ENCODE measurements at regions not wholly inside any gene's neighbourhood (a gene's known extent, or its start where the extent isn't known, plus 50 kb on each side); places are given as distances from the start of the nearest gene placed in this dataset.
"Not testable (repeated sequence)": the region's sequence is repeated elsewhere in the genome, so short reads cannot be mapped to it uniquely, and the experiment has no call there.

DNA sequence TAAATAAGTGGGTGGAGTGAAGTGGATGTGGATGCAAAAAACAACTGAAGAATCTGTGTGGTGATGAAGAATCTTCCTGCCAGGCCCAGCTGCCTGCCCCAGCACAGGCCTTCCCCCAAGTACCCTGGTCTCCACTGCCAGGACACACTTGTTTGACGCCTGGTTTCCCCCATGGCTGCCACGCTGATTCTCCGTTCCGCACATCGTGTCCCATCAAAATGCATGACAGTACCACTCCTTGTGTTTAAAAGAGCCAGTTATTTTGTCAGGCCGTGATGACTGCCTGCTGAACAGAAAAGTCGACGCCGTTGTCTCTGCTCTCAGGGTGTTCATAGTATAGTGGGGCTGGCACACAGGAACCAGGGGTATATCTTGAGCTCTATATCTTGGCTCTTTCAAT is 50.3 kb upstream of the KYNU start:
- no peak for DNase-seq (ENCODE audit: low read depth, low spot score)

DNA sequence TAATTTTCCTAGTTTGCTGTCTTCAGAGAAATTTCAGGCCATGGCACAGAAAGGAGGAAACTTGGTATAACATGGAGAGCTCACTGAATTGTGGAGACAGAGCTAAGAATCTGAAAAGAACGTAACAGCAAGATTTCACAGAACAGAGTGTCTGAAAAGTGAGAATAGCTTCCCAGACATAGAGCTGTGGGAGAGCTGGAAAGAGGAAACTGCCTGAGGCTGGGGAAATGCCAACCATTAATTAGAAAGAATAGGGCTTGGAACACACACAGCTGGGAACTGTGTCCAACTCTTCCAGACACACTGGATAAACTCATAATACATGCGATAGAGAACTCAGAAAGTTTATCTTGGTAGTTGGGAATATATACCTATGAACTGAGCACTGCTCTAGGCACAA is 51.6 kb upstream of the KYNU start:
- DNase-seq (ENCODE audit: low read depth, low spot score), result peak; percentile 26

DNA sequence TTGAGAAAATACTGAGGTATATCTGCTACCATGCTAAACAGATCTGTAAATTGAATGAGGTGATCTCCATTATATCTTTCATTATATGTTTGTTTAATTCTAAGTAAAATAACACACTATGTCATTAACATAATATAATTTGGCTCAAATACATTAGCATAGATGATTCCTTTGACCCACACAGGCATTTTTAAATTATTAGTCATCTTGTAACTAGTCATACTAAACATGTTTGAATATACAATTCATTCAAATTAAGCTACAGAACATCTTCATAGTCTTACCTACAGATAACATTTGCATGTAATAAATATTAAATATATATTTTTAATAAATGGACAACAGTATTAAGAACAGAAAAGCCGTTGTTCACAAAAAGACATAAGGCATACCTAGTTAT is 52.7 kb upstream of the KYNU start:
- no peak for DNase-seq (ENCODE audit: low read depth, low spot score)

DNA sequence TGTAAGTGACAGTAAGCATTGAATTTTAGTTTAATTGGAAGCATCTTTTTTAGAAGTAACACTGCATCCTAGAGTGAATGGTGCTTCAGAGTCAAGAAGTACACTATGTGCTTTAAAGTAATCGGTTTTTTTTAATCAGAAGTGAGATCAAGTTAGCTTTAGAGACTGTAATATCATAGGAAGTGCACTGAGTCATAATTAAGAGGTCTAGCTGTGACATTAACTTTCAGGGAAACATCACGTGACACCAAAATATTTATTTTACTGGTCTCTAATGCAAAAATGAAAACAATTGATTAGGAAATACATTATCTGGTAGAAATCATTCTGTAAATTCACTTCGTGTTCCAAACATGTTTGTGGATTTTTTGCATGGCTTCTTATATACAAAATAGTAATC is 55.3 kb upstream of the KYNU start:
- DNase-seq (ENCODE audit: low read depth, low spot score), result no peak

DNA sequence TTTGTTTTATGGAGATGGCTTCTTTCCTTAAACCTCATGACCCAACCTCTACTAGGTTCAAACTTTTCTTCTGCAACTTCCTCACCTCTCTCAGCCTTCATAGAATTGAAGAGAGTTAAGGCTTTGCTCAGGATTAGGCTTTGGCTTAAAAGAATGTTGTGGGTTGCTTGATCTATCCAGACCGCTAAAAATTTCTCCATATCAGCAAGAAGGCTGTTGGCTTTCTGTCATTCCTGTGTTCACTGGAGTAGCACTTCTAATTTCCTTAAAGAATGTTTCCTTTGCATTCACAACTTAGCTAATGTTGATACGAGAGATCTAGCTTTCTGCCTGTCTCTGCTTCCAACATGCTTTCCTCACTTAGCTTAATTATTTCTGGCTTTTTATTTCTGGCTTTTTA is 58.1 kb upstream of the KYNU start:
- no peak for DNase-seq (ENCODE audit: low read depth, low spot score)

DNA sequence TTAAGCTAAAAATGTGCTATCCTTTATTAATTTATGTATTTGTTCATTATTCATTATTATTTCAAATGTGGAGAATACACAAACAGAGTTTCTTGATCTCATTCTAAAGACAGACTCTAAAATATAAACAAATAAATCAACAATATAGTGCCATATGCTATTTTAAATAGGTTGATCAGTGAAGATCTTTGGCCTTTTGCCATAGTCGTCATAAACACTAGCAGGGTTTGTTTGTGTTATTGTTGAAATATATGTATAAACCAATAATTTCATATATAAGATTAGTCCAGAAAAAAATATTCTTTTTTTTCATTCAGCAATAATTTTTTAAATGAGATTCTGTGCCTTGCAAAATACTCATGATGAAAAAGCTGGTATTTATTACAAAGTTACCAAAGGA is 62.1 kb upstream of the KYNU start:
- no peak for DNase-seq (ENCODE audit: low read depth, low spot score)

DNA sequence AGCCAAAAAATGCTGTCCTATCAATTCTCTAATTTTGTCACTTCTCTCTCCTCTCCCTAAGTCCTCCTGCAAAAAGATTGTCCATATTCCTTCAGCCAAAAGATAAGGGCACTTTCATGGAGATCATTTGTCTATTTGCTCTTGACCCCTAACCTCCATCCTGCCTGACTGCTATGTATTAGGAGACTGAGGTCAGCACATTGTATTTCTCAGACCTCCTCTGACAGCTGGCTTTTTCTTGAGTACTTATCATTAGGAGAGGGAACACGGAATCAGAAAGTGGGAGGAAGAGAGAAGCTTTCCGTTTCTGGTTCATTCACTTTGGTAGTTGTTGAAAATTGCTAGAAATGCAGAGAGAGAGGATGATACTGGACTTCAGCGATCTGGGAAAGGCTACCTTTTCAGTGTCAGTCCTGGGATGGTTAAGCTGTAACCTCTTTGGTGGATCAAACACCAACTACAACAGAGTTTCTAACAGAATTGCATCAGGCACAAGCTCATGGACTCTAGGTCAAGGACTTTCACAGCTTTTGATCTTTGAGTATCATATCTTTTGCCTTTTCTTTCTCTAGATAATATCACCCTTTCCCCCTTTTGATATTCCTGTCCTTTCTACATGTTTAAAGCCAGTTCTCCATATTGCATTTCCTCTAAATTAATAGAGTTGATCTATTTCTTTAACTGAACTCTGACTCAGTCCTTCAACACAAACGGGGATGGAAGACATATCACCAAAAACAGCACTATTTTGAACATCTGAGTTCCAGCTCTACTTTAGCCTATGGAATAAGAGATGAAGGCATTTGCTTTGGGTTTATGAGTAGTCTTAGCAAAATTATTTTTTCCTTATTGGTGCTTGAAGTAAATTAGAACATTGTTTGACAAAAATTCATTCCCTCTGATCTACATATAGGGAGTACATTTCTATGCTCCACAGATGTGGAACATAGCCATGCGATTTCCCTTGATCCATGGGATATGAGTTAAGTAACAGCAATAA is 63.3 kb upstream of the KYNU start:
- DNase-seq (ENCODE audit: low read depth, low spot score), result no peak

DNA sequence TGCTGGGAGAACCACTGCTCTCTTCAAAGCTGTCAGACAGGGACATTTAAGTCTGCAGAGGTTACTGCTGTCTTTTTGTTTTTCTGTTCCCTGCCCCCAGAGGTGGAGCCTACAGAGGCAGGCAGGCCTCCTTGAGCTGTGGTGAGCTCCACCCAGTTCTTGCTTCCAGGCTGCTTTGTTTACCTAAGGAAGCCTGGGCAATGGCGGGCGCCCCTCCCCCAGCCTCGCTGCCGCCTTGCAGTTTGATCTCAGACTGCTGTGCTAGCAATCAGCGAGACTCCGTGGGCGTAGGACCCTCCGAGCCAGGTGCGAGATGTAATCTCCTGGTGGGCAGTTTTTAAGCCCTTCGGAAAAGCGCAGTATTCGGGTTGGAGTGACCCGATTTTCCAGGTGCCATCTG is 65.8 kb upstream of the KYNU start:
- not testable (repeated sequence) for DNase-seq (ENCODE audit: low read depth, low spot score)

DNA sequence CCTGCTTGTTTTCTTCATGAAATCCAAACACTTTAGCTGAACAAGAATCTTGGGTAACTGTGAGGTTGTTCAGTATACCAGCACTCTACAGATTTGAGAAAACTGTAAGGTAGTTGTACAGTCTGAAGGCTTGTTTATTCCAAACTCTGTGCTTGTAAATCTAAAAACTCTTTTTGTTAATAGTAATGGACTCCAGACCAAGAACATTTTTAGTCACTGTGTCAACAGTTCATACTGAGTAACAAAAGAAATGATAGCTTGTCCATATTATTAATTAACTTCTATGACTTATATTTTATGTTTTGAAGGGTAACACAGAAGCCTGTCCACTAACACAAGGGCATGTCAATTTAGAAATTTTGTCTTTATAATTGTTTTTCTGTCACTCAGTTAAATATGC is 72.2 kb upstream of the KYNU start:
- no peak for DNase-seq (ENCODE audit: low read depth, low spot score)

DNA sequence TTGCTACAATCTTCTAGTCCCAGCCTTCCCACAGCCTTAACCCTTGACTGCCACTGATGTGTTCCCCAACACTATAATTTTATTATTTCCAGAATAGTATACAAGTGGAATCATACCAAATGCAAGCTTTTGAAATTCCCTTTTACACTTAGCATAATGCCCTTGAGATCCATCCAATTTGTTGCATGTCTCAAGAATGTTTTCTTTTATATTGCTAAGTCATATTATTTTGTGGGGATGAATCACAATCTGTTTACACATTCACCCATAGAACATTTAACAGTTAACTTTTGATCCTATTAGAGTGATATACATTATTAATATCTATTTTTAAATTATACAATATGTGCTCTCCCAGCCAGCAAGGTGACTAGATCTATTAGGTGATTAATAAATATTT is 74.3 kb upstream of the KYNU start:
- DNase-seq (ENCODE audit: low read depth, low spot score), result no peak

DNA sequence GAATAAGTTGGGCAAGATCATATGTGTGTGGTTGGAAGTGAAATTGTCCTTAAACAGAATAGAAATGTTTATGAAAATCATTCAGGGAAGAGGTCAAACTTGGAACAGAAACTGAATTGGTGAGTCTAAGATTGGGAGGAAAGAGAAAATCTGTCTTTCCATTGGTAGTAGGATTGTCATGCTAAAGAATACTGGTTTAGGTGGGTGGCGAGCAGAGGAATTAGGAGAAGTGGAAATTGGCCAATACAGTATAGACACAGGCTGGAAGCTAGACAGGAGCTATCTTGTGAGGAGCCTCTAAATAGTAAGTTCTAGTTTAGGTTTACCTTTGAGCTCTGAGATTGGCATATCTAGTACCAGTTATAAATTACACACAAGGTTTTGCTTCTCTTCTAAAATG is 80.9 kb upstream of the KYNU start:
- no peak for DNase-seq (ENCODE audit: low read depth, low spot score)

DNA sequence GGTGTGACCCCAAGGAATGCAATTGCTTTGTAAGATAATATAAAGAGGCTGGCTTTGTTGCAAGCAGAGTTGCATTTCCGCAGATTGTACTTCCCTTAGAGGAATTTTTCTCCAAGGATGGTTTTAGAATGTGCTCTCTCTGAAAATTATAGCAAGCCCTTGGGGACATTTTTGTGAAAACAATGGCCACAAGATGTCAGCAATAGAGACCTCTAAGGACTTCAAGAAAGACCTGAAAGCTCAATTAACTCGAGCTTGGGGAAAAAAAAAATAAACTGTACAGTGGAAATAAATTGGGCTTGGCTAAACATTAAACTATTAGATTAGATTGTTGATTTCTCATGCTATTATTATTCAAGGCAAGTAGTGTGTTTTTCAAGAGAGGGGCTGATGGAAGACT is 81.3 kb upstream of the KYNU start:
- no peak for DNase-seq (ENCODE audit: low read depth, low spot score)

DNA sequence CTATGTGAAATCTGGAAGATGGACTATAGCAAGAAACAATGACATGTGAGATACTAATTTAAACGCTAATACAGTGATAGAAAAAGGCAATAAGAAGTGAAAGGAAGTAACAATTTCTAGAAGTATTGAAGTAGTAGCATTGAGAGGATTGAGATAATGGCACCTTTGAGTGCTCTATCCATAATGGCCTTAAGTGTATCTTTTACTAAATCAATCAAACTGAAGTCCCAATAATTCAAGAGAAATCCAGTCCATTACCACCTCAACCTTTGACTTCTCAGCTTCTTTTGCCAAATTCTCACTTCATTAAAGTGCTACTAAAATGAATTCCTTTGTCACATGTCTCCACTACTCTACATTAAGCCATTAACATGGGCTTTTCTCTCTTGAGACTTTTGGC is 82.6 kb upstream of the KYNU start:
- DNase-seq (ENCODE audit: low read depth, low spot score), result no peak

DNA sequence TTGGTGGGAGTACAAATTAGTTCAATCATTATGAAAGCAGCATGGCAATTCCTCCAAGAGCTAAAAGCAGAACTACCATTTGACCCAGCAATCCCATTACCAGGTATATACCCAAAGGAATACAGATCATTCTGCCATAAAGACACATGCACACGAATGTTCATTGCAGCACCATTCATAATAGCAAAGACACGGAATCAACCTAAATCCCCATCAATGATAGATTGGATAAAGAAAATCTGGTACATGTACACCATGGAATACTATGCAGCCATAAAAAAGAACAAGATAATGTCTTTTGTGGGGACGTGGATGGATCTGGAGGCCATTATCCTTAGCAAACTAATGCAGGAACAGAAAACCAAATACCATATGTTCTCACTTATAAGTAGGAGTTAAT is 85.1 kb upstream of the KYNU start:
- not testable (repeated sequence) for DNase-seq (ENCODE audit: low read depth, low spot score)

DNA sequence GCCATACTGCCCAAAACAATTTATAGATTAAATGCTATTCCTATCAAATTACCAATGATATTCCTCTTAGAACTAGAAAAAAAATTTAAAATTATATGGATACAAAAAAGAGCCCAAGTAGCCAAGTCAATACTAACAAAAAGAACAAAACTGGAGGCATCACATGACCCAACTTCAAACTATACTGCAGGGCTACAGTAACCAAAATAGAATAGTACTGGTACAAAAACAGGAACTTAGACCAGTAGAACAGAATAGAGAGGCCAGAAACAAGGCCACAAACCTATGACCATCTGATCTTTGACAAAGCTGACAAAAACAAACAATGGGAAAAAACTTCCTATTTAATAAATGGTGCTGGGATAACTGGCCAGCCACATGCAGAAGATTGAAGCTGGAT is 86.1 kb upstream of the KYNU start:
- no peak for DNase-seq (ENCODE audit: low read depth, low spot score)

DNA sequence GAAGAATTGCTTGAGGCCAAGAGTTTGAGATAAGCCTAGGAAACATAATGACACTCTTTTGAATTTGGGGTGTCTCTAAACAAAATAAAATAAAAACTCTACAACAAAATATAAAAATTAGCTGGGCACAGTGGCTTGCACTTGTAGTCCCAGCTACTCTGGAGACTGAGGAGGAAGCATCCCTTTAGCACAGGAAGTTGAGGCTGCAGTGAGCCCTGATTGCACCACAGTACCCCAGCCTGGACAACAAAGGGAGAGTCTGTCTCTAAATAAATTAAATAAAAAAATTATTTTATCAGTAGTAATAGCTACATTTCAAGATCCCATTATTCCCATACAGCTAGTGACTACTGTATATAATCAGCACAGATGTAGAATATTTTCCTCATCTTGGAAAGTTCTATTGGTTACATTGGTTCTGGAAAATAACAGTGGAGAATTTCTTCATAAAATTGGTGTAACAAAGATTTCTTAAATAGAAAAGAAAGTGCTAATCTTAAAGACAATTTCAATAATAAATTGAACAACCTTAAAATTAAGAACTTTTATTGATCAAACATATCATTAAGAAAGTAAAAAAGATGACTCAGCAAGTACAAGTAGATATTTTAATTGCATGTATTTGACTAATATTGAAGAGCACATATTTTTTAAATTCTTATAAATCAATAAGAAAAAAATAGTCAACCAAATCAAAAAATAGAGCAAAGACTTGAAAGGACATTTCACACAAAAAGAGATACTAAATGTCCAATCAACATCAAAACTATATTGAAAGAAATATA is 90.4 kb upstream of the KYNU start:
- DNase-seq (ENCODE audit: low read depth, low spot score), result no peak

DNA sequence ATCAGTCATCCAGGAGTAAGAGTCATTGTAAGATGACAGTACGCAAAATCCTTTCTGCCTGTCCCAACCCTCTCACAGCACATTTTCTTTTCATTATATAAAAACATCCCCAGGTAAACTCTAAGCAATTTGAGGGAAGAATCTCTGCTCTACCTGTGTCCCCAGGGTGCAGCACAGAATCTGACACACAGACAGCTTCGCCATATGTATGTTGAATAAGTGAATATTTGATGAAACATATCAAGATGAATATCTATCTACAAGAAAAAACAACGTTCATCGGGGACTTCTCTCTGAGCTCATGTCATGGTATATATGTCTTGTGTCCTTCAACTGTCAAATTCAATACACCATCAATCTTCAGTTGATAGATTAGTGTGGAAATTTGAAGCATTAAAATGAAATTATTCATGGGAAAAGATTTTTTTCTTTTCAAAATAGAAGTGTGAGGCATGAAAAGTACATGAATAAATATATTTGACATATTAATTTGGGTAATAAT is 94.5 kb upstream of the KYNU start:
- no peak for DNase-seq (ENCODE audit: low read depth, low spot score)

DNA sequence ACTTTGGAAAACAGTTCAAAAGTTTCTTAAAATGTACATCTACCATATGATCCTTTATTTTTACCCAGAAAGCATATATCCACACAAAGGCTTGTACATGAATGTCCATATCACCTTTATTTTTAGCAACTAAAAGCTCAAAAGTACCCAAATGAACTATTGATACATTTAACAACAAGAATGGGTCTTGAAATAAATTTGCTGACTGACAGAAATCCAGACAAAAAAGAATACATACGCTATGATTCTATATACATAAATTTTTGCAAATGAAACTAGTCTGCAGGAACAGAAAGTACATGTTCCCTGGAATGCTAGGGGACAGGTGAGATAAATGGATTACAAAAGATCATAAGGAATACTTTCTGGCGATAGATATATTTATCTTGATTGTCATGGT is 96.3 kb upstream of the KYNU start:
- DNase-seq (ENCODE audit: low read depth, low spot score), result no peak

DNA sequence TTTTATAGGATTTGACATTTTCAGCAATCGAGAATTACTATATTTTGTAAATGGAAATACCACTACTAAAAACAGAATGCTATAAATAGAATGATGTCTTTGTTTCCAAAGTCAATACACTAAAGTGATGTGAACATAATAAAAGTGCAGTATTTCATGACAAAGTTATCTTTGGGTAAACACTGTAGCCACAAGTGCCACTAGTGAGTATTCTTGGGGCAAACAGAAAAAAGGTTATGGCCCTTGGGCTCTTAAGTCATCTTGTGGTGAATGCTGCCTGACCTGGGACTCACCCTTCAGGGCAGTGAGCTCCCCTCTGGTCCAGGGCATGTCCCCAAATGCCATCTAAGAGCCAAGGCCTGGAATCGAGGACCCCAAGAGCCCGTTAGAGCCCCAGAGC is 99.2 kb upstream of the KYNU start:
- DNase-seq (ENCODE audit: low read depth, low spot score), result no peak

DNA sequence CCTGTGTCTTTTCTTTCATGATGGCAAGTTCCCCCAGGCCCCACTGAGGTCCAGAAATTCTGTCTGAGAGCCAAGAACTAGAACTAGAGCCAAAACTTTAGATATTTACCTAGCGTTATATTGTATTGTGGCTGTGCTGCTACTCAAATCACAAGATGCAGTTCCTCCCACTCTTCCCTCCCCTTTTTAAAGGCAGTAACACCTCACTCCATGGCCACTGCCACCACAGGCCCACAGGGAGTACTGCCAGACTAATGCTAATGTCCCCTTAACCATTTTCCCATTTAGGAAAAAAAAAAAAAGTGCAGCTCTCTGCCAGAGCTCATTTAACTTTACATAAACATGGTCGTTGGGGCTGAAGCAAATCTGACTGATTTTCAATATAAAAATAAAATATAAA is 99.7 kb upstream of the KYNU start:
- no peak for DNase-seq (ENCODE audit: low read depth, low spot score)

DNA sequence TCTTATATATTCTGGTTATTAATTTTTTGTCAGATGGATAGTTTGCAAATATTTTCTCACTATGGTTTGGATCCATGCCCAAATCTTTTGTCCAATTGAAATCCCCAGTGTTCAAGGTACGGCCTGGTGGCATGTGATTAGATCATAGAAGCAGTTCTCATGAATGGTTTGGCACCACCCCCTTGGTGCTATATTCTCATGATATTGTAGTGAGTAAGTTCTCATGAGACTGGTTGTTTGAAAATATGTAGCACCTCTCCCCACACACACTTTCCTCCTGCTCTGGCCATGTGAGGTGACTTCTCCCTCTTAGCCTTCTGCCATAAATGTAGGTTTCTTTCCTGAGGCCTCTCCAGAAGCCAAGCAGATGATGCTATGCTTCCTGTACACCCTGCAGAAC is 107.7 kb upstream of the KYNU start:
- DNase-seq (ENCODE audit: low read depth, low spot score), result no peak

DNA sequence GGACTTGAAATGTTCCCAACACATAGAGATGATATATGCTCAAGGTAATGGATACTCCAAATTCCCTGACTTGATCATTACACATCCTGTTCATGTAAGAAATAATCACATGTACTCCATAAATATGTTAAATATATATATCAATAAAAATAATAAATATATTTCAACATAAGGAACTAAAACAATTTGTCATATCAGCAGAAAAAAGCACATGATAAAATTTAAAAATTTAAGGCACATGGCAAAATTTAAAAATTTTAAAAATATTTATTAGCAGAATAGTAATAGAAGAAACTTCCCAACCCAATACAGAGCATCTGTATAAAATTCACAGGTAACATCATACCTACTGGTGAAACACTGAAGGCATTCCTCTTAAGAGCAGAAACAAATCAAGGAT is 109.6 kb upstream of the KYNU start:
- DNase-seq (ENCODE audit: low read depth, low spot score), result no peak

DNA sequence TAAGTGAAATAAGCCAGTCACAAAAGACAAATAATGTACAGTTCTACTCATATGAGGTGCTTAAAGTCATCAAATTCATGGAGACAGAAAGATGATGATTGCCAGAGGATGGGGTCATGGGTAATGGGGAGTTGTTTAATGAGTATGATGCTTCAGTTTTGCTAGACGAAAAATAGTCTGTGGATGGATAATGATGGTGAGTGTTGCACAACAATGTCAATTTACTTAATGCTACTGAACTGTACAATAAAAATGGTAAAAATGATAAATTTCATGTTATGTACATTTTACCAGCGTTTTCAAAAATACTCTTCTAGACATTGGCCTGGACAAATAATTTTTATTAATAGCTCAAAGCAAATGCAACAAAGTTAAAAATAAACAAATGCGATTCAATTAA is 118.5 kb upstream of the KYNU start:
- no peak for DNase-seq (ENCODE audit: low read depth, low spot score)
